GM21619 (cell line): ENCODE measurements at regions not wholly inside any gene's neighbourhood (a gene's known extent, or its start where the extent isn't known, plus 50 kb on each side); places are given as distances from the start of the nearest gene placed in this dataset.
A peak's percentile ranks its signal among the peaks of the same experiment; 100 is the strongest.

ENCODE experiments used
- ATAC-seq: cut with Tn5 transposase; IDR thresholded peaks from one replicate; pipeline ENCODE4 v1.9.1; 2021; ENCODE audit not compliant: unreplicated experiment

DNA sequence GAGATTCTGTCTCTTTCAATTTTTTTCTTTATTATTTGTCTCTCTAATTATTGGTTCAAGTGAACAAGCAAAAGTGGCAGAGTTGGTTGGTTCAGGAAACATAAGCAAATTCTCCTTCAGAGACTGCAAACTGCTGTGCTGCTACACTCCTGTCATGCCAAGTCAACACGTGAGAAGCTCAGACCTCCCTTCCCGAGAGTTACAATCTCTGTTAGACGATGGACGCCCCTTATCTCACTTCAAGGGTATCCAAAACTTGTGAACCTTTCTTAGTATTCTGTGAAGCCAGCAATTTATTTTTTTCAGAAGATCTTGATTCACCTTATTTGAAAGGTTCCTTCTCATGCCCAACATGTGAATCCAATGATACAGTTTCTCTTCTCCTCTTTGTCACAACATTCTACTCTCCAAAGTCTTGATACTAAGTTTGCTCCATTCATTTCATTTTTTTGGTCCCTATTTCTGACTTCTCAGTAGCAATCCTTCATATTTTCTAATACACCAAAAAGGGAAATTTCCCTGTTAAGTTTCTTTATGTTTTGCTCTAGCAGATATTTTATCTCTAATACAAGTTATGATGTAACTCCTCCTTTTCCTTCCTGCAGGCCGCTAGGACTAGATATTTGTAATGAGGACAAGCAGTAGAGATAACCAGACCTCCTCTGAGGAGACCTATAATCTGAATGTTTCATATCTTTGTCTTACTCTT lies 448.8 kb upstream of the CITED2 start:
- no peak for ATAC-seq

DNA sequence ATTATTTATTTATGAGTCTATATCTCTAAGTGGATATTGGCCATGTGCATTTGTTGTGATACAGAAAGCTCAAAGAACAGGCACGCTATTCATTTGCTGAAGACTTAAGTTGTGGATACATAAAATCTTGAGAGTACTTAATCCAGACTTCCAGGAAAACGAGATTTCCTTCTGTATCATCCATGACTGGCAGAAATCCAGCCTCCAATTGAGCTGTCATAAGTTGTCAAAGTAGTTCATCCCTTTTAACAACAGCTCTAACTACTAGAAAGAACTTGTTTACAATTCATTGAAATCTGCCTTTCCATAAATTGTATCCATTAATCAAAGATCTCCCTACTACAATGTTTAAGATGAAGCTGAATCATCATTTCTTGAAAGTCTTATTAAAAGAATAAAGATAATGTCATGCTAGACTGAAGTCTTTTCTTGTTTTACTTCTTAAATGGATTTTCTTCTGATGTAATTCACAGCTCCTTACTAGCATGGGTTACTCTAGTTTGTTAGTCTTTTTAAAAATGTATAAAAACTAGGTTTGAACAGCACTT lies 447.3 kb upstream of the CITED2 start:
- no peak for ATAC-seq

DNA sequence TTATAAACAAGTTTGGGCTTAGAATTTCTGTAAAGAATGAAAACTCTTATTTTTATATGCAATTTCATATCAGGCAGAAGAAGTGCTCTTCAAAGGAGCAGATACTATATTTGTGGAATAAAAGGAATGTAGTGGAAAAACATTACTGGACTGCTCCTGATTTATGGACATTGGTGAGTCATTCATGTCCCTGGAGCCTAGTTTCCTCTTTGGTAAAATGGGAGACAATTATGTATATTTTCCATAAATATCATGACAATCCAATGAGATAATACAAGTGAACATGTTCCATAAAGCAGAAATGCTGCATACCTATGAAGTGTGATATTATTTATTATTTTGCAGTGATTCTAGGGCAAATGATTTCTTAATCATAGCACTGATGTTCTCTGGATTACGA lies 445.8 kb upstream of the CITED2 start:
- no peak for ATAC-seq

DNA sequence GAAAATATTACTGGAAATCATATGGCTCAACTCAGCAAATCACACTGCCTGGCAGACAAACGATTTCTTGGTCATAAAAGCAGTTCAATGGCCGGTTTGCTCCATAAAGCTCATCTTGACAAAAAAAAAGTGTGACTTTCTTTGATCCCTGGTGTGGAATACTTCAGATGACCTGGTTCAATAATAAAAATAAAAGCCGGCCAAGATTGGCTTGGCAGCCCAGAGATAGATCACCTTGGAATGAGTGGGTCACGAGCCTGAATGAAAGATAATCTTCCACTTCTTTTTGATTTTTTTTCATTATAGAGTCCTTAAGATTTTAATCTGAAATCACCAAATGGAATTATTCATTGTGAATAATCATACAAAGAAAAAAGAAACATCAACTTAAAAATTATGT lies 445.3 kb upstream of the CITED2 start:
- no peak for ATAC-seq

DNA sequence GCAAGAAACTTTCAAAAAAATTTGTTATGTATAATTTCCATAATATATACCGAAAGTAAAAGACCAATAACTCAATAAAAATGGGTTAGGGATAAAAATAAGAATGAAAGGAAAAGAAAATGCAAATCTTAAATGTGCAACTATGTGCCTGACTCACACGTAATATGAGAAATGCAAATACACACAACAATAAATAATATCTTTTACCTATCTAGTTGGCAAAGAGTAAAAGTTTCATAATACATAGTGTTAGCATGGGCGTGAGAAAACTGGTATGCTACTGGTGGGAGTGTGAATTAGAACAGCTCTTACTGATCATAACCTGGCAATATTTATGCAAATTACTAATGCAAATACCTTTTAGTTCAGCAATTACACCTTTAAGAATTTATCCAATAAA lies 438.5 kb upstream of the CITED2 start:
- ATAC-seq = no peak

DNA sequence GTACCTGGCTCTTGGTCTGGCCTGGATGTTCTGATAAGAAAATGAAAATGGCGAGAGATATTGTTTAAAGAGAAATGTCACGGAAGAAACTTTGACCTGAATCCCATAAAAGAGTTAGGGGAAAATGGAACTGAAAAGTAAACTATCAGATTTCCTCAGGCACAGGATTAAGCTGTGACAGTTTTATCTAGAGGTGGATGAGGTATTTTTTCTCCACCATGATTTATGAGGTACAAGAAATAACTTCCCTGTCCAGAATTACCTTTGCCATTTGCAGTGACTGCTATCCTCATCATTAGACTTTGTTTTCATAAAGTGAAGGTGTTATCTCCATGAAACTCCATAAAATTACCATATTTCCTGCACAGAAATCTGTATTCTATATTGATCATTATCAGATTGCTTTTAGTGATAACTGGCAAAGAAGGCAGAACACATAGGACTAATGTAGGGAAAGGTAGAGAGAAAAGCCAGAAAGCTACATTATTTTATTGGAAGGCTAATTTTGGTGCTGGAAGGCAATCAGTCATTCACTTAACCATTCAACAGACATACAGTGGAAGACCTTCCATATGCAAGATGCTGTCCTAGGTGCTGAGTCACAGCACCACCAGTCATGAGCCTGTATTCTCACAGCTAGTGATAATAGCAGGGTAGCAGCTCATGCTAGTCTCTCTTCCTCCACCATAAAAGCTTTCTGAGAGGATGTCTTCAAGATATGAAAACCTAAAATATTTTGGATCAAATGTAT lies 427.3 kb upstream of the CITED2 start:
- no peak for ATAC-seq

DNA sequence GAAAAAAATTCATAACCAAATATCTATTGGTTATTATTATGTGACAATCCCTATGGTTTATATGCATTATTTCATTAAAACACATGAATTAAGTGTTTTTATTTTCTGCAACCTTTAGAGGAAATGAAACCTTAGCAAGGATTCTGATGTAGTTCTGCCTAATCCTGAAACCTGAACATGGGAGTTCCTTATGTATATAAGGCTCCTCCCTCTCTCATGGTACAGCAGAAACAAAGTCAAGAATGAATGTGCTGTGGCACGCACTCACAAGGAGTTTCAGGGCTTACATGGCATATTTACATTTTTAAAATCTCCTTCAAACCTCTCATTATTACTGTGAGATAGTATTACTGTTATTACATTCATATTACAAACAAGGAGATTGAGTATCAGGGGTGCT lies 426.4 kb upstream of the CITED2 start:
- ATAC-seq = no peak

DNA sequence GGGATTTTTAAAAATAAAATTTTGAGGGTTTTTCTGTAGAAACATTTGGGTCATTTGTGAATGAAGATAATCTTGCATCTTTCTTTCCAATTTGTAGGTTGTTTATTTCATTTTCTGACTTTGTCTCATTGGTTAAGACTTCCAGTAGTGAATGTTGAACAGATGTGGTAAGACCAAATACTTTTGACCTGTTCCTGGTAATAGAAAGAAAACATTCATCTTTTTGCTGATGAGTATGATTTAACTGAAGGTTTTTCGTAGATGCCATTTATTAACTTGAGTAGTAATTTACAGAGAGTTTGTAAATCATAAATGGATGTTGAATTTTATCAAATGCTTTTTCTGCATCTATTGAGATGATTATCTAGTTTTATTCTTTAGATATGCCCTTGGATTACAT lies 416.1 kb upstream of the CITED2 start:
- no peak for ATAC-seq

DNA sequence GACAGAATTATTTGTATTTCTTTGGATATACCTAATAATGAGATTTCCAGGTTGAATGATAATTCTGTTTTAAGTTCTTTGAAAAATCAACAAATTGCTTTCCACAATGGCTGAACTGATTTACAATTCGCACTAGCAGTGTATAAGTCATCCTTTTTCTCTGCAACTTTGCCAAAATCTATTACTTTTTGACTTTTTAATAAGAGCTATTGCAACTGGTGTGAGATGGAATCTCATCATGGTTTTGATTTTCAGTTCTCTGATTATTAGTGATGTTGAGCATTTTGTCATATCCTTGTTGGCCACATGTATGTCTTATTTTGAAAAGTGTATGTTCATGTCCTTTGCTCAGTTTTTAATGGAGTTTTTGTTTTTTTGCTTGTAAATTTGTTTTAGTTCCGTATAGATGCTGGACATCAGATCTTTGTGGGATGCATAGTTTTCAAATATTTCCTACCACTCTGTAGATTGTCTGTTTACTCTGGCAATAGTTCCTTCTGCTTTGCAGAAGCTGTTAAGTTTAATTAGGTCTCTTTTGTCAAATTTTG lies 409.8 kb upstream of the CITED2 start:
- no peak for ATAC-seq

DNA sequence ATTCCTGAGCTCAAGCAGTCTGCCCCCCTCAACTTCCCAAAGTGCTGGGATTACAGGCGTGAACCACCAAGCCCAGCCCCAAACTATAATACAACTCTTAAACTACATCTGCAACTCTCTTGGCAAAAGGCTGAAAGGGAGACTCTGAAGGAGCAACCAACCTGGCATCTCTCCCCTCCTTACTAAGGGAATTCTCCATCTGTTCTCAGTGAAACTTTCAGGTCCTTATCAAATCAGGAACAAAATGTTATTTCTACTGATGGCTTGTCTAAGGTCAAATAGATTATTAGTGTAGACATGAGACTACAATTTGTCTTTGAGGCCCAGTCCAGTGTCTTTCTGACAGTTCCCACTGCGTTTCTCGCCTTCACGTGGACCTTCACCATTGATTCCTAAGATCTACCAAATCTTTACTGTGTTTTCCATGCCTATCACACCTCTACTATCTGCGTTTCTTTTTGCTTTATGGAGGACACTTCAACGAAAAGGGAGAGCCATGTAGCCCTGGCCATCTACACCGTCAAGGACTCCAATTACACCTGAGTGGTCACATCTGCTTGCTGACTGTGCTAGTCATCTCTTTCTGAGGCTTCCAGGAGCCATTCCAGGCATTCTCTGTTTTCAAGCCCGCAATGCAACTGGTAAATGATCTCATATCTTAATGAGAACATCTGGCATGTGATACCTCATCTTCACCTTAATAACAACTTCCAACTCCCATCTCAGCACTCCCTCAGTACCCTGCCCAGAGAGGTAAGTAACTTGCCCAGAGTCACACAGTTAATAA lies 405.7 kb upstream of the CITED2 start:
- no peak for ATAC-seq

DNA sequence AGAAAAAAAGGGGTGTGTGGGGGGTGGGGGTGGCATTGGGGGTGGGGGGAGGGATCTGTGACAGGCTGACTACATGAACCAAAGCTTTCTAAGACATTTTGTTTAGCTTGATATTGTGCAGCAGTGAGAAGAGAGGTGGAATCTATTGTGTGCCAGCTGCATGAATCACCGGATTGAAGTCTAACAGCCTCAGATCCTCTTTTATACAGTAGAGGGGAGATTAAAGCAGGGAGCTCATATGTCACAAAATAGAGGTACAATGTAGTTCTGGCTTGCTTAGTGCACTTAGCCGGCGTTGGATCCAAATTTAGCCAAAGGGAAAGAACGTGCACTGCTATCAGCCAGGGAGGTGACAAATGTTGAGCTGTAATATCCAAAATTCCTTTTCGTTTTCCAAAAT lies 404.2 kb upstream of the CITED2 start:
- ATAC-seq = no peak

DNA sequence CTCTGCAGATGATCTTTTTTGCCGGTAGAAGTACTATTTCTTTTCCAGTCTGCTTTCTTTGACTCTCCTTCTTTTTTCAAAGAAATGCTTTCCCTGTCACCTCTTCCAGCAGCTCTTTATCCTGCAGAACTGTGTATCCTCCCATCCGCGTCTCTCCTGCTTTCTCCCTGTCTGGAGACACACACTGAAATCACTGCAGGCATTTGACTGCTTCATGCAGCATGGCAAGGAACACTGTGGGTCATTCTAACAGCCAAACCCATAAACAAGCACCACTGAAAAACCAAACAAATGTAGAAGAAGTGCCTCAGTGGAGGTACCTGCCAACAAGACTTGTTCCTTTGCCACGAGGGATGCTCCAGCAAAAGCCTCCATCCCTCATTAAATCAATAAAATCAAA lies 403.7 kb upstream of the CITED2 start:
- no peak for ATAC-seq

DNA sequence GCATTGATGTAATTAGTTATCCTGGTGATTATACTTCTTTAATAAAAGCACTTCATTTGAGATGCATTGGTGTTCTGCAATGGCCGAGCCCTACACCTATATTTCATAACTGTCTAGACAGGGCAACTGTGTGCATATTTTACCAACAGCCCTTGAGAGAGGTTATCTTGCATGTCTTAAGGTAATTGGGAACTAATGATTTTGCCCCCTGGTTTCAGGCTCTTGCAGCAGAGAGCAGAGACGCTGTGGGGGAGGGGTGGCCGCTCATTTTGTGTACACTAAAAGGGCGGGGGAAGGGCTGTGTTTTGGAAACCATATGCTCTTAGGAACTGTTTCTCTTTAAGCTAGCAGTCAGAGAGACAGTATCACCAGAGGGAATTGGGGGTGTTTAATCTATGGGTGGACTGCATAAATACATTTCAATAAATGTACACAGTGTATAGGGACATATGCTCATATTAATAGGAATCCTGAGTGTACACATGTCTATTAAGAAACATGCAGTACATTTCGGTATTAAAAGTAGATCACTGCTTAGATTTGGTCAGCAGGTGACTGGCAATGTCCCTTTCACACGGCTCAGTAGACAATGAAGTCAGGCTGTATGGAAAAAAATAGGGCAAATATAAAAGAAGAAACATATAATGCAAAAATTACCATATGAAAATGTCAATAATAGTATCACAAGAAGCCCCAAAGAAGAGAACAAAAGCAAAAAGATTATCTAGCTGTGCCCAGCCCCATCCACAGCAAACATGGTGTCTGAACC lies 402.9 kb upstream of the CITED2 start:
- no peak for ATAC-seq

DNA sequence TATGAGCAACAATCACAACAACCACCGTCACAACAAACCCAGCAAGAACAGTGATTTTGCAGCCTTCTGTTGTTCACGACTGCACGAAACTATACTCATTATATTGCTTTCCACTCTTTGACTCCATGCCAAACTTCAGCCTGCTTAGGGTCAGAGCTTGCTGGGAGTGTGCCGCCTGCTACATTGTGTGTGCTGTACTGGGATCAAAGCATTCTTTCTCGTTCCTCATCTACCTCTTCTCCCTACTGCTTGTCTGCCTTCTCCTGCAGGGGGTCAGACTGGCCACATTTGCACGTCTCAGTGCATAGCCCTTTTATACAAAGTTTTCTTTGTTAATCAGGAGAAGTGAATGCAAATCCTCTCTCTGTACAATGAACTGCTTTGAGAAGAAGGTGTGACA lies 401.6 kb upstream of the CITED2 start:
- ATAC-seq = no peak

DNA sequence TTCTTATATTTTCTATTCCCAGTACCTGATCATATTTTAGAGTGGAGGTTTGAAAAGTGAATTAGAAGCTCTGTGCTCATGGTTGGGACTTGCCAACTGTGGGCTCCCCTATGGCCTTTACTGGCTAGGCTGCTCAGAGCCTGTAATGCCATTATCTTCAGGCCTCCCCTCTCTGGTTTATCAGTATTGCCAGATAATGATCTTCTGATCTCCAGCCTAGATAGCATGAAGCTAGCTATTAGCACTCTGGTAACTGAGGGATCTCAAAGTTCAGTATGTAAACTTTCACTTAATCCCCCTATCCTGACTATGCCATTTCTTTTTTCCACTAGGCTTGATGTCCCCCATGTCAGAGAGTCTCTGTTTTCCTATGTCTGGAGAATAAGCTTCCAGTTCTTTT lies 393.7 kb upstream of the CITED2 start:
- no peak for ATAC-seq

DNA sequence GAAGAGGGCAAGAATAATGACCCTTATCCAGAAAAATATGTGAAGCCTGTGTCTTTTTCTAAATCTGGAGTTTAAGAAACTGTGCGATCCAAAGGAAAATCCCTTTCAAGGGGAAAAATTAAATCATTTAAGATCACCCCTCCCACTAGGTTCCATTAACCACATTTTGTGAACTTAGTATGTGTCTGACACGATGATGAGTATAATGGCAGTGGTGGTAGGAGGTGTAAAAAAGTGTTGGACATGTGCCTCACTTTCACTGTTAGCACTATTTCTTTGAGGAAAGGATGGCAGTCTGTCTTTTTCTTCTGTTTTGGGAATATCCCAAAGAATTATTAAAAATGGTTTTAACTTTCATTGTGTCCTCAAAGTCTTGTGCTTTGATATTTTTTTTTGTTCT lies 392.3 kb upstream of the CITED2 start:
- ATAC-seq = no peak

DNA sequence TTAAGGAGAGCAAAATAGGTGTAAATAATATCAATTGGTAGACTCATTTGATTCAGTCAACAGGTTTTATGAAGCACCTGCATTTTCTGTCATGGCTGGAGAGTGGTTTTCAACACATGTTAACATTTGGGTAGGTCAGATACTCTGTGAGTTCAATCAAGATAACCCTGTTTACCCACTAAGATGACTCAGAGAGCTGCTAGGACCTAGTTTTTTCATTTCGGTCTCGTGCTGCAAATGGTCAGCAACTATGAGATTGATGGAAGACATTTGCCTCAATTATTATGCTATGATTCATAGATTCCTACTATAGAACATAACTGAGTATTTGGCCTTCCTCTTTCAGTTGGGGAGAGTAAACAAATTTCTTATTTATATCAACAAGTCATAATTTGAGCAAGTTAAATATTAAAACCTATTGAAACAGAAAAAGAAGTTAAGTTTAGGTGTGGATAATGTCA lies 391.4 kb upstream of the CITED2 start:
- ATAC-seq = no peak

DNA sequence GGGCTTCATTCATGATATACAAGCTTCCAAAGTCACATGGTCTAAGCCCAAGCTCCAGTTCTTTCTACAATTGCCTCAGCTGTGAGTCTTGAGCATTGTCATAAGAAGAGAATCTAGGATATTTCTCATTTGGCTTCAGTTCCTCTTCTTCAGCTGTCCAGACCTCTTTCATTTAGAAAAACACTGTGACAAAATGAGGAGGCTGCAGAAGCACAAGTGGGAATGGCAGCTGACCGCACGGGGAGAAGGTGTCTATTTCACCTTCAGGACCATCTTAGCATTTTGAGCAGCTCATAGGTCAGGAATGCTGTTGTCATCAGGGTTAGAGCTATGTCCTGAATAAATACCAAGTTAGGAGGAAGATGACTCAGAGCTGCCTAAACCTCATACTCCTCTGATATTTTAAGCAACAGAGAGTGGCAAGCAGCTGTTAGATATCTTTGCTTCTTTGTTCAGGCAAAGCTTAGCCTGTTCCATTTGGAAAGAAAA lies 390.1 kb upstream of the CITED2 start:
- ATAC-seq = peak; percentile 79

DNA sequence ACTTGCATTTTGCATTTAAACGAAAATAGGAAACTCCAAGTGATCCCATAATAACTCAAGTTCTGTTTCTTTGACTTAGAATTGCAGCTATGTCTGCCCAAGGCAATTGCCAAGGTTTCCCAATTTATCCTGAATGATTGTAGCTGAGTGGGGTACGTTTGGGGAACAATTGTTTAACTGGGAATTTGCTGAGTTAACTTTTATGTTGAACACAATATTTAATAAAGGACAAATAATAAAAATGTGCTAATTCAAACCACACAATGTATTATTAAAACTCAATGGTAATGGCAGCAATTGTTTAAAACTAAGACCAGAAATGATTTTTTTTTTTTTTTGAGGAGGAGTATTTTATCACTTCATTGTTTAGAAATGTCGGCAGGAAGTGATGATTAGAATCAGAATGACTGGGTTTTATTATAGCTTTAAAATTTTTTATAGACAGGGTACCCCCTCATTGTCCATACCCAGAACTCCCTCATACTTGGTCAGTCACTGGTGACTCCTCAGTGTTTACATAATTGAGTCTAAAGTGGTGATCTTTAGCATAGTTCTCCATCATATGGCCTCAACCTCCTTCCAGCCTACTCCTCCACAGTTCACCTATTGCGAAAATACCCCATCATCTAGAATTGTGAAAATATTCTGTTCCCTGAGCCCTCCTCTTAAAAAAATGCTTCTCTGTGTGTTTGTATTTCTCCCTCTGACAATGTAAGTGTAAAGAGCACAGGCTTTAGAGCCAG lies 389.2 kb upstream of the CITED2 start:
- no peak for ATAC-seq

DNA sequence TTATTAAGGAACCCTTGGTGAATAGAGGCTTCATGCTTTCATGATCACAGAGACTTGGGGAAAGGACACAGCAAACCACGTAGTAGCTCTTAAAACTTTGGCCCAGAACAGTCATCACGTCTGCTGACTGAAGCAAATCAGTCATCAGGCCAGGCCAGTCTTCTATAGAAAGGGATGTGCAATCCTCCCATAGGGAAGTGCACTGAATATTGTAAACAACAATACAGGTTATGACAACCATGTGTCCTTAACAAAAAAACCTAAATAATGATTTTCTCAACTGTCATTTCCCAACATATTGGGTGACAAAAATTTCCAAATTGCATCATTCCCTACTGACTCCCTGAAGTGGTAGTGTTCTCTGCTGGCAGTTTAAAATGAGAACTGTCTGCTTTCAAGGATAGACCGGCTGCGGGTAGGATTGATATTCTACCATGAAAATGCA lies 388.2 kb upstream of the CITED2 start:
- ATAC-seq = peak; percentile 32
